Aorta (tissue), 5 donors: ENCODE measurements at regions not wholly inside any gene's neighbourhood (a gene's known extent, or its start where the extent isn't known, plus 50 kb on each side); places are given as distances from the start of the nearest gene placed in this dataset.
"Not testable (repeated sequence)": the region's sequence is repeated elsewhere in the genome, so short reads cannot be mapped to it uniquely, and the experiment has no call there.

Experiments
- ATAC-seq: fragments of 200-7000 bp; cut with Tn5 transposase; one replicate; pipeline ENCODE4 v1.9.1; 2022; ENCODE audit warnings: moderate library complexity; ENCODE audit not compliant: low FRiP score
- DNase-seq, 2 donors: peaks; one replicate each; pipeline ENCODE4 v3.0.0-alpha.2; 2020
- H3K27ac ChIP-seq, 2 donors: one replicate each; pipeline ENCODE4 v1.5.1; 2013; ENCODE audit warnings: low read length in 2 of 2, mild to moderate bottlenecking in 2 of 2, moderate library complexity in 2 of 2, control low read depth in 1 of 2, inconsistent platforms in 1 of 2, low read depth in 1 of 2
- H3K27me3 ChIP-seq, 2 donors: one replicate each; pipeline ENCODE4 v1.6.1; 2013; ENCODE audit warnings: control low read depth in 1 of 2, low read length in 1 of 2, mild to moderate bottlenecking in 1 of 2, moderate library complexity in 1 of 2; ENCODE audit not compliant: insufficient read depth in 2 of 2, control insufficient read depth in 1 of 2
- H3K36me3 ChIP-seq, 2 donors: one replicate each; pipeline ENCODE4 v1.6.1; 2013; ENCODE audit warnings: control low read depth in 1 of 2, low read length in 1 of 2, mild to moderate bottlenecking in 1 of 2; ENCODE audit not compliant: insufficient read depth in 2 of 2, control insufficient read depth in 1 of 2
- H3K4me1 ChIP-seq, 2 donors: one replicate each; pipeline ENCODE4 v1.6.1; 2013; ENCODE audit warnings: low read length in 2 of 2, control low read depth in 1 of 2, mild to moderate bottlenecking in 1 of 2, moderate library complexity in 1 of 2; ENCODE audit not compliant: insufficient read depth in 2 of 2, control insufficient read depth in 1 of 2
- H3K4me3 ChIP-seq, 2 donors: one replicate each; pipeline ENCODE4 v1.5.1; 2013; ENCODE audit warnings: low read length in 2 of 2, control low read depth in 1 of 2, mild to moderate bottlenecking in 1 of 2
- H3K9me3 ChIP-seq: one replicate; pipeline ENCODE4 v1.6.1; 2013; ENCODE audit warnings: mild to moderate bottlenecking, low read length; ENCODE audit not compliant: control insufficient read depth
- WGBS, 2 donors: extraction: QIAGEN DNeasy Blood & Tissue Kit; methylation state at CpG; one replicate each; pipeline ENCODE4 v1.1.7; 2013; 5-methylcytosine and 5-hydroxymethylcytosine counted together
- intact Hi-C, 2 donors: fragments of 100-400 bp; cut with DNase I; formaldehyde crosslinking; loops; one replicate each; pipeline versions ENCODE4 v1.14.2 to v1.15.0; 2022
- donor health status: healthy with polysubstance abuse.
- donor health status: Bipolar disorder and iron deficiency.
- donor health status: DM: no; HTN: no; CAD: no.
- donor health status: DM: no; HTN: no; CAD: no.
- donor health status: DM: yes; HTN: yes; CAD: no.

GRCh38 chr2:16091576-16092282, 151.4 kb downstream of the MYCN start:
- Histone ChIP-seq H3K27ac (no peak overlapping the region), H3K9me3 (no peaks in the 10 kb centered on the region), H3K4me3 (no peak overlapping the region), H3K27me3 (no peaks in the 10 kb centered on the region), H3K4me1 (no peaks in the 10 kb centered on the region), H3K36me3 (no peaks in the 10 kb centered on the region)
- WGBS, 2 donors = 41 to 52% methylated on average over 1 of the region's 1 CpG
- intact Hi-C loops = no loop called here
- ATAC-seq = no peak
- DNase-seq = no peak

DNA sequence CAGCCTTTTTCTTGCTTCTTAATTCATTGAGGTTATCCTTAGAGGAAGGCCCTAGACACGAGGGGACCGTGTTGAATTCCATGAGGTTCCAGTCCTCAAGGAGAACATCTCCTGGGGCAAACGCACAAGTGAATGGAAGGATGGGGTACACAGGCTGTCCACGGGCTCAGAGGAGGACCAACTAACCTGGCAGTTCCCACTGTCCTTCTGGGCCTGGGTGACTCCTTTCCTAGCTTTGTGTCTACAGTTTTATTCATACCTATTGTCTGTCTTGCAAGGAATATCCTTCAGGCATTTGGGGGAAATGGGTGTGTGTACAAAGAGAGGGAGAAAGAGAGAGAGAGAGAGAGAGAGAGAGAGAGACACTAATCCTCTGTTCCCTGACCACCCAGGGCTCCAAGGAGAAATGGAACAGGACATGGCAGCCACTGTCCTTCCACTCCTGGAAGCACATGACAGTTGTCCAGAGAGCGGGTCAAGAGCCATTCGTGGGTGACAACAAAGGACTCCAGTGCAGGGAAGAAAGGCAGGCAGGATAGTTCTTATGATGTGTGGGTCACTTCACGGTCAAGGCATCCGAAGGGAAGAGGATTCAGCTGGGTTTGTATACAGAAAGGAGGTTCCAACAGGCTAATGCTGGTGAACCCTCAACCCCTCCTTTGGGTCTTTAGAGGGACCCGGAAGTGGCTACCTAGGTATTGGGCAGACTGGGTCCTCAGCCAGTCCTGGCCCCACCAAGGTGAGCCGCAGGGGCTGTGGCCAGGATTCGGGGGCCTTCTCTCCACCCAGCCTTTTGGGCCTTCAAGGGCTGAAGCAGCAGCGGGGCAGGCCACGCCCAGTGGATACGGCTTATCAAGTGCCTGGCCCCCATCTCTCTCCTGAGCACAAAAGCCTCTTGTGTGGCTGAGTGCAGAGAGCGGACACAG, 150.6 kb downstream of the MYCN start:
- intact Hi-C loops = no loop called here
- no peaks in the 10 kb centered on the region for H3K27me3 ChIP-seq
- H3K9me3 ChIP-seq = no peaks in the 10 kb centered on the region
- 82 to 90% methylated on average over 15 of the region's 15 CpGs for WGBS, 2 donors
- no peaks in the 10 kb centered on the region for H3K4me1 ChIP-seq
- H3K4me3 ChIP-seq = no peak overlapping the region
- ATAC-seq = no peak
- H3K27ac ChIP-seq = no peak overlapping the region
- H3K36me3 ChIP-seq = no peaks in the 10 kb centered on the region
- no peak for DNase-seq

GRCh38 chr2:16089491-16089890, 149.1 kb downstream of the MYCN start:
- H3K4me1 ChIP-seq, H3K4me3 ChIP-seq, H3K9me3 ChIP-seq, intact Hi-C loops, H3K27ac ChIP-seq, ATAC-seq, H3K36me3 ChIP-seq, H3K27me3 ChIP-seq, DNase-seq: not testable (repeated sequence)
- 86 to 88% methylated on average over 6 to 7 of the region's 7 CpGs for WGBS, 2 donors

GRCh38 chr2:16088802-16089112, 148.4 kb downstream of the MYCN start:
- H3K27me3 ChIP-seq = no peaks in the 10 kb centered on the region

GRCh38 chr2:16088035-16088801, 147.9 kb downstream of the MYCN start:
- Histone ChIP-seq H3K27ac (no peak overlapping the region), H3K4me1 (no peaks in the 10 kb centered on the region), H3K4me3 (no peak overlapping the region), H3K36me3 (no peaks in the 10 kb centered on the region), H3K27me3 (no peaks in the 10 kb centered on the region), H3K9me3 (no peaks in the 10 kb centered on the region)
- intact Hi-C loops = no loop called here
- ATAC-seq = no peak
- no peak for DNase-seq
- WGBS, 2 donors = 61% methylated on average over 10 of the region's 10 CpGs

More at GRCh38 chr2:16088802-16089112, 148.4 kb downstream of the MYCN start:
- Histone ChIP-seq H3K36me3 (no peaks in the 10 kb centered on the region), H3K4me1 (no peaks in the 10 kb centered on the region), H3K9me3 (no peaks in the 10 kb centered on the region), H3K4me3 (no peak overlapping the region), H3K27ac (no peak overlapping the region)
- intact Hi-C loops = no loop called here
- DNase-seq (no peak), ATAC-seq (no peak)
- WGBS, 2 donors = 43 to 70% methylated on average over 3 of the region's 3 CpGs

- H3K27ac ChIP-seq, H3K4me1 ChIP-seq, ATAC-seq, H3K9me3 ChIP-seq, H3K36me3 ChIP-seq, DNase-seq, H3K27me3 ChIP-seq, intact Hi-C loops, H3K4me3 ChIP-seq: not testable (repeated sequence)
- 82 to 89% methylated on average over 12 of the region's 12 CpGs for WGBS, 2 donors
Measured at GRCh38 chr2:16086136-16086535, 145.8 kb downstream of the MYCN start.

- WGBS, 2 donors = 62 to 69% methylated on average over 5 of the region's 5 CpGs
- ATAC-seq = no peak
- H3K4me1 ChIP-seq = no peaks in the 10 kb centered on the region
- intact Hi-C loops = no loop called here
- no peaks in the 10 kb centered on the region for H3K9me3 ChIP-seq
- no peak for DNase-seq
- no peaks in the 10 kb centered on the region for H3K36me3 ChIP-seq
- no peak overlapping the region for H3K4me3 ChIP-seq
- H3K27ac ChIP-seq = no peak overlapping the region
- H3K27me3 ChIP-seq = no peaks in the 10 kb centered on the region
Measured at GRCh38 chr2:16085073-16085472, 144.7 kb downstream of the MYCN start.

DNA sequence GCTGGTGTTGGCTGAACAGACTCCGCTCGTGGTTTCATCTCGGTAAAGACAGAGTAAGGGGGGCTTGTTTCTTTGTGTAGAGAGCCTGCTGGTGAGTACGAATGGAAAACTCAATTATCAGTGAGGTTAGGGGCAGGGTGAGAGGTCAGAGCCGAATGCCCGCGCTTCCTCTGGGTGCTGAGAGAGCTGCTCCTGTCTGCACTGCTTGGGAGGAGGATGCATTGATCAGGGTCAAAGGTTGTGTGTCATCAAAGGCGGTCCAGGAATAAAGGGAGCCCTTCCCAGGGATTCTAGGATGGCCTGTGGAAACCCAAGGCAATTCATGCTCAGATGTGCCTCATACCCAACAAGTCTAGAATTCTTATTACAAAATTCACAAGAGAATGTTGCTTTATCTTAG, 143.9 kb downstream of the MYCN start:
- H3K27ac ChIP-seq = no peak overlapping the region
- ATAC-seq (no peak), DNase-seq (no peak)
- no peaks in the 10 kb centered on the region for H3K4me1 ChIP-seq
- intact Hi-C loops = no loop called here
- H3K36me3 ChIP-seq = no peaks in the 10 kb centered on the region
- WGBS, 2 donors = 27 to 30% methylated on average over 8 of the region's 8 CpGs
- H3K4me3 ChIP-seq = no peak overlapping the region
- H3K27me3 ChIP-seq = no peaks in the 10 kb centered on the region
- H3K9me3 ChIP-seq = no peaks in the 10 kb centered on the region
